ENCODE measurements at regions not wholly inside any gene's neighbourhood (a gene's known extent, or its start where the extent isn't known, plus 50 kb on each side); places are given as distances from the start of the nearest gene placed in this dataset.

GRCh38 chr3:18030371-18030870, 288.0 kb upstream of the TBC1D5 start:
- DNase-seq (ENCODE audit: low read depth) = no peak
- TF ChIP-seq, protein P1, sequence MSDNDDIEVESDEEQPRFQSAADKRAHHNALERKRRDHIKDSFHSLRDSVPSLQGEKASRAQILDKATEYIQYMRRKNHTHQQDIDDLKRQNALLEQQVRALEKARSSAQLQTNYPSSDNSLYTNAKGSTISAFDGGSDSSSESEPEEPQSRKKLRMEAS (IDR thresholded peaks at IDR 0.05; ENCODE audit: low read depth, low read length) = no peak
- TF ChIP-seq CTCF (IDR thresholded peaks at IDR 0.05; ENCODE audit: low read depth, low read length) (no peak), MYC (IDR thresholded peaks at IDR 0.05; ENCODE audit: low read depth, low read length) (no peak), POLR2A (IDR thresholded peaks at IDR 0.05; ENCODE audit: extremely low read depth, insufficient read length) (no peak)
- no peak overlapping the region for H3K4me3 ChIP-seq (ENCODE audit: low read depth, low read length)

DNA sequence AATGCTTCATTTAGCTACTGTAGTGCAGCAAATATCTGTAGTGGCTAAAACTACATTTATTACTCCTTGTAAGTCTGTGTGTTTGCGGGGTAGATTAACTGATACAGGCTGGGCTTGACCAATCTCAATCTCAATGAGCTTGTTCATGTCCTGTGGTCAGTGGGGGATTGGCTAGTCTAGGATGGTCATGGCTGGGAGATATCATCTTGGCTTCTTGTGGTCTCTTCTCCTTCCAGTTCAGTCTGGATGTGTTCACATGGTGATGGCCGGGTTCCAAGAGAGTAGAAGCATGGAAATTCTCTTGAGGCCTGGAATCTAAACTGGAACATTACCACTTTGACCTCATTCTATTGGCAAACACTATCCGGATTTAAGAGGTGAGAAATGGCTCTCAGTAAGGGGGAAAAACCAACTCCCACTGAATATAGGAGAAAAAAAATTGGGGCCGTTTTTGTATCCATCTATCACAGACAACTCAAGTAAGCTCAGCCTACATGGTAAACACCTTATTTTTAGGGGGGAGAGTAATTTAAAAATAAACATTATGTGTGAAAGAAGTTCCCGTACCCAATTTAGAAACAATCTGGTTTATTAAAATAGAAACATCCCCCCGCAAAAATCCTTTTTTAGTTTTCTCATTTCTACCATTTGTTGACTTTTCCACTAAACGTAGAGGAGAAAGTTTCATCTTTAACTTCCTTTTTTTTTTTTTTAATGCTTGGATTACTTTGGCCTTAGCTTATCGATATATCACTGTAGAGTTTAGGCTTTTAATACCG, 284.9 kb upstream of the TBC1D5 start:
- TF ChIP-seq MYC (IDR thresholded peaks at IDR 0.05; ENCODE audit: low read depth, low read length) (no peak), CTCF (IDR thresholded peaks at IDR 0.05; ENCODE audit: low read depth, low read length) (no peak), POLR2A (IDR thresholded peaks at IDR 0.05; ENCODE audit: extremely low read depth, insufficient read length) (no peak)
- TF ChIP-seq, protein P1 (IDR thresholded peaks at IDR 0.05; ENCODE audit: low read depth, low read length) = no peak
- no peak for DNase-seq (ENCODE audit: low read depth)
- H3K4me3 ChIP-seq (ENCODE audit: low read depth, low read length) = no peak overlapping the region

GRCh38 chr3:18024715-18025114, 282.3 kb upstream of the TBC1D5 start:
- DNase-seq (ENCODE audit: low read depth) = no peak
- no peak for TF ChIP-seq CTCF (IDR thresholded peaks at IDR 0.05; ENCODE audit: low read depth, low read length)
- H3K4me3 ChIP-seq (ENCODE audit: low read depth, low read length) = no peak overlapping the region

DNA sequence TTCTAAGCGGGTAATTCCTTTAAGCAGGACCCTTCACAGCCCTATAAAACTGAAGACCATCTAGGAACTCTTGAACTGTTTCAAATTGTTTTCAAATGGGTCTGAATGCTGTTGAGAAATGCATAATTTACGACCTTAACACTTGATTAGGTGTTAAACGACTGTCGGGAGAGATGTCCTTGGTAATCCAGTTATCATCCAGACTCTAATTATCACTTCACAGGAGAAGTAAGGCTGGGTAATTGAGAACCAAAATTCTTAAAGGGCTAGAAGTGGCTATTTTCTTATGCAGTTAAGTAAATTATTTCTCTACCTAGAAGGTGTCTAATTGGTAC, 276.7 kb upstream of the TBC1D5 start:
- DNase-seq (ENCODE audit: low read depth) = no peak
- no peak overlapping the region for H3K4me3 ChIP-seq (ENCODE audit: low read depth, low read length)
- TF ChIP-seq POLR2A (IDR thresholded peaks at IDR 0.05; ENCODE audit: extremely low read depth, insufficient read length) = no peak
- no peak for TF ChIP-seq MYC (IDR thresholded peaks at IDR 0.05; ENCODE audit: low read depth, low read length)
- TF ChIP-seq, protein P1 (IDR thresholded peaks at IDR 0.05; ENCODE audit: low read depth, low read length) = no peak
- TF ChIP-seq CTCF (IDR thresholded peaks at IDR 0.05; ENCODE audit: low read depth, low read length) = no peak

GRCh38 chr3:18018491-18019160, 276.2 kb upstream of the TBC1D5 start:
- no peak for TF ChIP-seq CTCF (IDR thresholded peaks at IDR 0.05; ENCODE audit: low read depth, low read length)
- DNase-seq (ENCODE audit: low read depth) = no peak
- no peak overlapping the region for H3K4me3 ChIP-seq (ENCODE audit: low read depth, low read length)

- H3K4me3 ChIP-seq (ENCODE audit: low read depth, low read length) = no peak overlapping the region
- no peak for DNase-seq (ENCODE audit: low read depth)
- TF ChIP-seq MYC (IDR thresholded peaks at IDR 0.05; ENCODE audit: low read depth, low read length) (no peak), CTCF (IDR thresholded peaks at IDR 0.05; ENCODE audit: low read depth, low read length) (no peak), POLR2A (IDR thresholded peaks at IDR 0.05; ENCODE audit: extremely low read depth, insufficient read length) (no peak)
- TF ChIP-seq, protein P1 (IDR thresholded peaks at IDR 0.05; ENCODE audit: low read depth, low read length) = no peak
Observed at GRCh38 chr3:18016366-18016765, 273.9 kb upstream of the TBC1D5 start.

All from NB4 (cell line).